ENCODE measurements at regions not wholly inside any gene's neighbourhood (a gene's known extent, or its start where the extent isn't known, plus 50 kb on each side); places are given as distances from the start of the nearest gene placed in this dataset.

DNA sequence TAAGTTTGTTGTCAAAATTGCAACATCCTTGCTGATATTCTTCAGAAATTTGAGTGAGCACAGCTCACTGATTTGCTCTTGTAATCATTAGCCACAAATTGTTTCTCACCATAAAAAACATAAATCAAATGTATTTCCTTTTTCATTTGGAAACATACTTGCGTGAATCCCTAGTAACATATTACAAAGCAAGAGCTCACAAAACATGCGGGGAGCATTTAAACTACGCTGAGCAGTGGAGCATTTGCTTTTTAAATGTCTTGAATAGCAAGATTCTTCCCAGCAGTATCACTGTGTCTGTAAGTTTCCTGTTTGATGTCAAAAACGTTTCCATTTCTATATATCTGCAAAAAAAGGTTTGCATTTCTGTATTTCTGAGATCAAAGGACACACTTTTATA lies 788.3 kb upstream of the SALL3 start:
- no peak for DNase-seq
- TF ChIP-seq, protein P1, sequence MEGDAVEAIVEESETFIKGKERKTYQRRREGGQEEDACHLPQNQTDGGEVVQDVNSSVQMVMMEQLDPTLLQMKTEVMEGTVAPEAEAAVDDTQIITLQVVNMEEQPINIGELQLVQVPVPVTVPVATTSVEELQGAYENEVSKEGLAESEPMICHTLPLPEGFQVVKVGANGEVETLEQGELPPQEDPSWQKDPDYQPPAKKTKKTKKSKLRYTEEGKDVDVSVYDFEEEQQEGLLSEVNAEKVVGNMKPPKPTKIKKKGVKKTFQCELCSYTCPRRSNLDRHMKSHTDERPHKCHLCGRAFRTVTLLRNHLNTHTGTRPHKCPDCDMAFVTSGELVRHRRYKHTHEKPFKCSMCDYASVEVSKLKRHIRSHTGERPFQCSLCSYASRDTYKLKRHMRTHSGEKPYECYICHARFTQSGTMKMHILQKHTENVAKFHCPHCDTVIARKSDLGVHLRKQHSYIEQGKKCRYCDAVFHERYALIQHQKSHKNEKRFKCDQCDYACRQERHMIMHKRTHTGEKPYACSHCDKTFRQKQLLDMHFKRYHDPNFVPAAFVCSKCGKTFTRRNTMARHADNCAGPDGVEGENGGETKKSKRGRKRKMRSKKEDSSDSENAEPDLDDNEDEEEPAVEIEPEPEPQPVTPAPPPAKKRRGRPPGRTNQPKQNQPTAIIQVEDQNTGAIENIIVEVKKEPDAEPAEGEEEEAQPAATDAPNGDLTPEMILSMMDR (IDR thresholded peaks at IDR 0.05; ENCODE audit: low read depth, low read length) = no peak
- H3K4me1 ChIP-seq = no peaks in the 10 kb centered on the region
- H3K4me3 ChIP-seq (ENCODE audit: low read depth, low read length) = no peak overlapping the region
- no peaks in the 10 kb centered on the region for H3K27me3 ChIP-seq
- no peaks in the 10 kb centered on the region for H3K36me3 ChIP-seq
- H3K9me3 ChIP-seq = no peaks in the 10 kb centered on the region

DNA sequence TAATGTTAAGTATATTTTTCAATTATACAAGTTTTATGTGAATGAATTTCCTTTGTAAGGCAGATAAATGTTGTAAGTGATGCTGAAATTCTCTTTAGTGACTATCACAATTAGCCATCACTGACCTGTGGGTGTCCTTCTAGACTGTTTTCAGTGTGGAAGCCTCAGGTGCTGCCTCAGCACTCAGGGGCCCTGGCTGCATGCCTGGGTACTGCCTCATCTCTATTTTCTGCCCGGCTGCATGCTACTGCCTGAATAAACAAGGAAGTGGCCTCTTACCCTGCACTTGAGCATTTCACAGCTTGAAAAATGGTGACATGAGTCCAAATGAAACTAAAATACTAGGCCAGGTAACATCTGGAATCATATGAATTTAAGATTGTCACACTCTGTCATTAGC lies 787.6 kb upstream of the SALL3 start:
- TF ChIP-seq, protein P1 (IDR thresholded peaks at IDR 0.05; ENCODE audit: low read depth, low read length) = no peak
- Histone ChIP-seq H3K36me3 (no peaks in the 10 kb centered on the region), H3K4me1 (no peaks in the 10 kb centered on the region), H3K27me3 (no peaks in the 10 kb centered on the region), H3K9me3 (no peaks in the 10 kb centered on the region), H3K4me3 (ENCODE audit: low read depth, low read length) (no peak overlapping the region)
- DNase-seq = no peak

DNA sequence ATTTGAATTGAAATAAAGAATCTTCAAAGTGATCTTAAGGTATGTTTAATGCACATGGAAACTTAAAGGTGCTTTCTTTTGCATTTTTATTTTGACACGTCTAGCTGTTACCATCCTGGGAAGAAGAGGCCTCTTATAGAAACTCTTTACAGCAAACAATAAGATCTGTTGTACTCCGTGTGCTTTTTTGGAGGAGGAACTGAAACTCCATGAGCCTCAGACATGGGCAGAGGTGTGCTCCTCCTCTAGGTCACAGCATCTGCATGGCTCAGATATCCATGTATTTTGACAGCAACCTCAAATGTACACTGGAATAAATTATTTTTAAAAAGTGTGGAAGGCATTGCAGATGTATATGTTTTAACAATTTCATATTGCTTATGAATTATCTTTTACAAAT lies 783.3 kb upstream of the SALL3 start:
- no peaks in the 10 kb centered on the region for H3K36me3 ChIP-seq
- DNase-seq = no peak
- no peaks in the 10 kb centered on the region for H3K9me3 ChIP-seq
- H3K27me3 ChIP-seq = no peaks in the 10 kb centered on the region
- TF ChIP-seq, protein P1 (IDR thresholded peaks at IDR 0.05; ENCODE audit: low read depth, low read length) = no peak
- H3K4me1 ChIP-seq = no peaks in the 10 kb centered on the region
- no peak overlapping the region for H3K4me3 ChIP-seq (ENCODE audit: low read depth, low read length)

DNA sequence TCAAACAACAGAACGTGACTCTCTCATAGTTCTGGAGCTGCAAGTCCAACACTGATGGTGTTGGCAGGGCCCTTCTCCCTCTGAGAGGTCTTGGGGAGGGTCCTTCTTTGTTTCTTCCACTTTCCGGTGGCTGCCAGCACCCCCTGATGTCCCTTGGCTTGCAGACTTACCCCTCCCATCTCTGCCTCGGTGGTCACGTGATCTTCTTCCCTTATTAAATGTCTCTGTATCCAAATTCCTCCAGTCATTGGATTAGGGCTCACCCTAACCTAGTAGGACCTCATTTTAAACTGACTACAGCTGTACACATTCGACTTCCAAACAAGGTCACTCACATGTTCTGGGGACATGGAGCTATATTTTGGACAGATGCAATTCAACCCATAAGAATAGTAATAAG lies 780.6 kb upstream of the SALL3 start:
- H3K36me3 ChIP-seq = no peaks in the 10 kb centered on the region
- TF ChIP-seq, protein P1 (IDR thresholded peaks at IDR 0.05; ENCODE audit: low read depth, low read length) = no peak
- H3K27me3 ChIP-seq = no peaks in the 10 kb centered on the region
- H3K4me1 ChIP-seq = no peaks in the 10 kb centered on the region
- DNase-seq = no peak
- H3K4me3 ChIP-seq (ENCODE audit: low read depth, low read length) = no peak overlapping the region
- no peaks in the 10 kb centered on the region for H3K9me3 ChIP-seq

DNA sequence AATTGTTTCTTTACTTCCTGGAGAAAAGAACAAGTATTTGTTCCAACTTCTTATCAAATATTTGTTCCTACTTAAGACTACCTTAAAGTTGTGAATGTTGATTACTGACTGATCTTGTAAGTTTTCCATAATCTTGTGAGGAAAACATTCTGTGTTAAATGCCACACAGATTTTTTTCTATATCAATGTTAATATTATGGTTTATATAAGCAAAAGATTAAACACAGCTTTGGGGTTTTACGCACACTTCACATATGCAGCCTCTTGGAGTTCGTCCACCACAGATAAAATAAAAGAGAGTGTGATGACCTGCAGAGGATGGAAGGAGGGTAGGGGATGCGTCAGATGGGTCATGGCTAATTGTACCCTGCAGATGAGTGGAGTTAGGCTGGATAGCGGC lies 780.0 kb upstream of the SALL3 start:
- DNase-seq = no peak
- Histone ChIP-seq H3K4me3 (ENCODE audit: low read depth, low read length) (no peak overlapping the region), H3K4me1 (no peaks in the 10 kb centered on the region), H3K27me3 (no peaks in the 10 kb centered on the region), H3K36me3 (no peaks in the 10 kb centered on the region), H3K9me3 (no peaks in the 10 kb centered on the region)
- TF ChIP-seq, protein P1 (IDR thresholded peaks at IDR 0.05; ENCODE audit: low read depth, low read length) = no peak

DNA sequence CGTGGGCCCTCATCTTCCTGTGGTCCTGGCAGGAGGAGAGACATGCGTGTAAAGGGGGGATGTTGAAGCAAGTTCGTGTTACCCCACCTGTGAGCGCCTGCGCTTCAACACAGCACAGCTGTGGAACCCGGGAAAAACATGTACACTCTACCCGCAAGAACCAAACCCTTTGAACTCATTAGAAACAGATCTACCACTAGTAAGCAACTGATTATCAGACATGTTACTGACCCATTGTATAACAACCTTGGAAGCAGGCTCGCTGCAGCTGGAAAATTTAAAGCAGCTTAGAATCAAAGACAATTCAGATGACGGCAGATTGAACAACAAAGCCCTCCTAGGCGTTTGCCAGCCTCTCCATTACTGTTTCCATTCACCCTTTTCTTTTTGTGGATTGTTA lies 771.7 kb upstream of the SALL3 start:
- TF ChIP-seq, protein P1 (IDR thresholded peaks at IDR 0.05; ENCODE audit: low read depth, low read length) = no peak
- no peaks in the 10 kb centered on the region for H3K36me3 ChIP-seq
- no peaks in the 10 kb centered on the region for H3K4me1 ChIP-seq
- H3K9me3 ChIP-seq = no peaks in the 10 kb centered on the region
- no peaks in the 10 kb centered on the region for H3K27me3 ChIP-seq
- no peak for DNase-seq
- H3K4me3 ChIP-seq (ENCODE audit: low read depth, low read length) = no peak overlapping the region

Data from BE2C (cell line).